BE2C (cell line): ENCODE measurements at regions not wholly inside any gene's neighbourhood (a gene's known extent, or its start where the extent isn't known, plus 50 kb on each side); places are given as distances from the start of the nearest gene placed in this dataset.

Experiments
- DNase-seq: peaks from one replicate; pipeline ENCODE4 v3.0.0-alpha.2; 2020
- H3K27me3 ChIP-seq: fragments of 250-450 bp; sonication (Bioruptor Pico); 2 replicates; pipeline ENCODE4 v1.5.1; 2020; ENCODE audit warnings: mild to moderate bottlenecking
- H3K36me3 ChIP-seq: fragments of 250-450 bp; sonication (Bioruptor Pico); 2 replicates; pipeline ENCODE4 v1.5.1; 2020; ENCODE audit warnings: mild to moderate bottlenecking
- H3K4me1 ChIP-seq: fragments of 250-450 bp; sonication (Bioruptor Pico); 2 replicates; pipeline ENCODE4 v1.5.1; 2020
- H3K4me3 ChIP-seq: 2 replicates; pipeline ENCODE4 v1.5.1; 2011; ENCODE audit warnings: low read depth, low read length
- H3K9me3 ChIP-seq: fragments of 250-450 bp; sonication (Bioruptor Pico); 2 replicates; pipeline ENCODE4 v1.5.1; 2020
- CTCF ChIP-seq: IDR thresholded peaks from 2 replicates; pipeline ENCODE4 v1.5.1; 2012; ENCODE audit warnings: mild to moderate bottlenecking, low read depth, low read length

DNA sequence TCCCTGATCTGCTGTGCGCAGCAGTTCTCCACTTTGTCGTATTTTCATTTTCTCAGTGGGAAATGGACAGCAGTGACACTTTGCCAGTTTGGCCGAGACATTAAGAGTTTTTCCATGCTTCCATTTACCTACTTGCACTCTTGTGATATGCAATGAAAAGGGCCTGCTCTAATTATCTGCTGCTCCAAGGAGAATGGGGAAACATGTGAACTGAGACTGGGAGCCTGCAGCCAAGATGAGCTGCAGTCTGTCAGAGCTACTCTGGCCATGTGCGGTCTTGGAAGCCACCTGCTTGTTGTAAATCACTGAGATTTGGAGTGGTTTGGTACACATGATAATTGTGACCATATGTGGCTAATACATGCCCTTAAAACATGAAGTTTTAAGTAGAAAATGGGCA, 586.6 kb upstream of the POT1 start:
- no peaks in the 10 kb centered on the region for H3K36me3 ChIP-seq
- no peak for TF ChIP-seq CTCF
- no peak overlapping the region for H3K4me3 ChIP-seq
- peak; percentile 61 for DNase-seq
- H3K27me3 ChIP-seq: no peaks in the 10 kb centered on the region
- H3K4me1 ChIP-seq: no peaks in the 10 kb centered on the region
- H3K9me3 ChIP-seq: no peaks in the 10 kb centered on the region

- no peak for DNase-seq
- TF ChIP-seq CTCF: no peak
- Histone ChIP-seq H3K36me3 (no peaks in the 10 kb centered on the region), H3K4me3 (no peak overlapping the region), H3K9me3 (no peaks in the 10 kb centered on the region), H3K27me3 (no peaks in the 10 kb centered on the region), H3K4me1 (no peaks in the 10 kb centered on the region)
These were observed 582.7 kb upstream of the POT1 start for GRCh38 chr7:125512373-125512772.

- no peaks in the 10 kb centered on the region for H3K36me3 ChIP-seq
- no peak for TF ChIP-seq CTCF
- no peak for DNase-seq
- no peaks in the 10 kb centered on the region for H3K4me1 ChIP-seq
- no peak overlapping the region for H3K4me3 ChIP-seq
- H3K9me3 ChIP-seq: no peaks in the 10 kb centered on the region
- no peaks in the 10 kb centered on the region for H3K27me3 ChIP-seq
These were observed 581.7 kb upstream of the POT1 start for GRCh38 chr7:125511310-125511709.

DNA sequence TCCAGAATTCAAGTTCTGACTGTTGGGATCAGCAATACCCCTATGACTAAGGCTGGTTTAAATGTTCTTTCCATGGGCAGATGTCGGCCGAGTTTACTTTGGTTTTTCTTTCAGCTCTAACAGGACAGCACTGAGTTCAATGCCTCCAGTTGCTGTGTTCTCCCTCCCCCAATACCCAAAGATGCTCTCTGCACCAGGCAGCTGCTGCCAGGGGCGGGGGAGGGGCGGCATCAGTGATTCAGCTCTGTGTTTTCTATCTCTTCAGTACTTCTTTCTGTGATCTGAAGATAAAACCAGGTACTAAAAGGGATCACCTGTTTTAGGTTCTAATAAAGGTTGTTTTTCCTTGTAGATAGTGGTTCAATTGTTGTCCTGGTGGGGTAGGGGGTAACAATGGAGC, 576.7 kb upstream of the POT1 start:
- no peaks in the 10 kb centered on the region for H3K9me3 ChIP-seq
- no peak for TF ChIP-seq CTCF
- no peaks in the 10 kb centered on the region for H3K27me3 ChIP-seq
- H3K36me3 ChIP-seq: no peaks in the 10 kb centered on the region
- no peaks in the 10 kb centered on the region for H3K4me1 ChIP-seq
- peak; percentile 8 for DNase-seq
- no peak overlapping the region for H3K4me3 ChIP-seq

- Histone ChIP-seq H3K4me3 (no peak overlapping the region), H3K36me3 (no peaks in the 10 kb centered on the region), H3K9me3 (no peaks in the 10 kb centered on the region), H3K27me3 (no peaks in the 10 kb centered on the region), H3K4me1 (no peaks in the 10 kb centered on the region)
- DNase-seq: peak; percentile 4
- TF ChIP-seq CTCF: no peak
These were observed 575.2 kb upstream of the POT1 start for GRCh38 chr7:125504848-125505247.

DNA sequence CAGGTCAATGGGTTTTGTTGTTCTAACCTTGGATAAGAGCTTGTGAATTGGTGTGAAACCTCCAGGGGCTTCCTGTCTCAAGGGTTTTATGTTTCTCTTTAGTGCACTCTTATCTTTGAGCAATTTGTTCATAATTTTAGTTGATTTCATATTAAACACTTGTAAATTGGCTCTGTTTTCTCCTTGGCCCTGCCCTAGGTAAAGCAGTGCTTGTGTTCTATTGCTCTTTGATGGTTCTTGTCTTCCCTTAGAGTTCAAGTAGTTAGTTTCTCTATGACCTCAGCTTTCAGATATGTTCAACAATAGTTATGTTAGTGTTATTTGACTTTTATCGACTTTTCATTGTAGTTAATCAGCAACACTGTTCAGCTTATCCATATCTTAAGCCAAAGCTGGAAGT, 566.4 kb upstream of the POT1 start:
- Histone ChIP-seq H3K9me3 (no peaks in the 10 kb centered on the region), H3K4me3 (no peak overlapping the region), H3K27me3 (no peaks in the 10 kb centered on the region), H3K36me3 (no peaks in the 10 kb centered on the region), H3K4me1 (no peaks in the 10 kb centered on the region; the same call in 1 of the 2 replicates)
- no peak for DNase-seq
- no peak for TF ChIP-seq CTCF
